ENCODE measurements at regions not wholly inside any gene's neighbourhood (a gene's known extent, or its start where the extent isn't known, plus 50 kb on each side); places are given as distances from the start of the nearest gene placed in this dataset.

DNA sequence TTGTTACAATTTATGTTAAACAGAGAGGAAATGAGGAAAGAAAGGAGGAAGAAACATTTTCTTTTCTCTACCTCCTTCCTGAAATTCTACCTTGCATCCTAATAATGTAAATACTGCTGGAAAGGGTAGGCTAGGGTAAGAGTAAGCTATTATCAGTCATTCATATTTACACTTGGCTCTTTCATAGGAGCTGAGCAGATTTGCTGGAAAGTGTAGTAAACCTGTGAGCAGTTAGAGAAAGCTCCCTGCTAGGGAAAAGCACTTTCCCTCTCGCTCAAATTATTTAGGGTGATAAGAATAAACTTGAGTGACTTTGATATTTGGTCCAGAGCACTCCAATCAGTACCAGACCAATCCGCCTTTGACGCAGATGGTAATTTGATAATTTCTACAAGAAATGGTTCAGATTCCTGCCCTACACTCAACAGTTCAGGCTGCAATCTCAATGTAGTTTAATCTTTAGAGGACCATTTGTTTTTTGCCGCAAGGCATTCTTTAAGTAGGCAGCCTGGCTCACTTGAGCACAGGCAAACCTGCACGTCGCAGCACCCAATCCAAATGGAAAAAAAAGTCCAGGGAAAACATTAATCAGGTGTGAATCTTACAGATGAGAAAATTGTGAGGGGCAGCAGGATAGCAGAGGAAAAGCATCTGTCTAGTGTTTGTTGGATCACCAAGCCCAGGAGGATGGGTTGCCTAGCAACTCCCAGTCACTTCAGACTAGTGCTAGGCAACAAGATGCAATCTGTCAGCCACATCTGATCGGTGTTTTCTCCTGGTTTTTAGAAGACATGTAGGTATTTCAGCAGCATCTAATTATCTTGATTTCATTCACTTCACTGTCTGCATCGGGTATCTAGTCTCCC is 68.6 kb upstream of the KL start:
- no peaks in the 10 kb centered on the region for H3K9me3 ChIP-seq (ENCODE audit: insufficient read depth, low read depth)
- H3K79me2 ChIP-seq (ENCODE audit: low read depth), result no peaks in the 10 kb centered on the region
- ChIA-PET POLR2A (ENCODE audit: unreplicated experiment) (no interaction called here), CTCF (no interaction called here)
- no peaks in the 10 kb centered on the region for H3K36me3 ChIP-seq (ENCODE audit: low read depth)
- BruUV-seq (replicated peaks), result no TSS peak
- H3K27ac ChIP-seq, result no peak overlapping the region
- H4K20me1 ChIP-seq (ENCODE audit: insufficient read depth), result no peaks in the 10 kb centered on the region
- intact Hi-C loops (cut with micrococcal nuclease; ENCODE audit: unreplicated experiment), result no loop called here
- TF ChIP-seq, protein P1, sequence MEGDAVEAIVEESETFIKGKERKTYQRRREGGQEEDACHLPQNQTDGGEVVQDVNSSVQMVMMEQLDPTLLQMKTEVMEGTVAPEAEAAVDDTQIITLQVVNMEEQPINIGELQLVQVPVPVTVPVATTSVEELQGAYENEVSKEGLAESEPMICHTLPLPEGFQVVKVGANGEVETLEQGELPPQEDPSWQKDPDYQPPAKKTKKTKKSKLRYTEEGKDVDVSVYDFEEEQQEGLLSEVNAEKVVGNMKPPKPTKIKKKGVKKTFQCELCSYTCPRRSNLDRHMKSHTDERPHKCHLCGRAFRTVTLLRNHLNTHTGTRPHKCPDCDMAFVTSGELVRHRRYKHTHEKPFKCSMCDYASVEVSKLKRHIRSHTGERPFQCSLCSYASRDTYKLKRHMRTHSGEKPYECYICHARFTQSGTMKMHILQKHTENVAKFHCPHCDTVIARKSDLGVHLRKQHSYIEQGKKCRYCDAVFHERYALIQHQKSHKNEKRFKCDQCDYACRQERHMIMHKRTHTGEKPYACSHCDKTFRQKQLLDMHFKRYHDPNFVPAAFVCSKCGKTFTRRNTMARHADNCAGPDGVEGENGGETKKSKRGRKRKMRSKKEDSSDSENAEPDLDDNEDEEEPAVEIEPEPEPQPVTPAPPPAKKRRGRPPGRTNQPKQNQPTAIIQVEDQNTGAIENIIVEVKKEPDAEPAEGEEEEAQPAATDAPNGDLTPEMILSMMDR (conservative IDR thresholded peaks at IDR 0.05), result no peak
- no peak for TF ChIP-seq EZH2 (IDR thresholded peaks at IDR 0.05; ENCODE audit: low read depth)
- no peaks in the 10 kb centered on the region for H3F3A ChIP-seq (ENCODE audit: insufficient read depth, low read depth)
- no peaks in the 10 kb centered on the region for H3K4me1 ChIP-seq (replicated peaks; ENCODE audit: insufficient read depth)
- H3K27me3 ChIP-seq (ENCODE audit: insufficient read depth, low read depth), result no peaks in the 10 kb centered on the region
- no peak for DNase-seq
- no peaks in the 10 kb centered on the region for H3K9me2 ChIP-seq (ENCODE audit: insufficient read depth)
- no peak overlapping the region for H3K4me3 ChIP-seq
- H3K4me2 ChIP-seq, result no peak overlapping the region
- no peak overlapping the region for H2AFZ ChIP-seq

DNA sequence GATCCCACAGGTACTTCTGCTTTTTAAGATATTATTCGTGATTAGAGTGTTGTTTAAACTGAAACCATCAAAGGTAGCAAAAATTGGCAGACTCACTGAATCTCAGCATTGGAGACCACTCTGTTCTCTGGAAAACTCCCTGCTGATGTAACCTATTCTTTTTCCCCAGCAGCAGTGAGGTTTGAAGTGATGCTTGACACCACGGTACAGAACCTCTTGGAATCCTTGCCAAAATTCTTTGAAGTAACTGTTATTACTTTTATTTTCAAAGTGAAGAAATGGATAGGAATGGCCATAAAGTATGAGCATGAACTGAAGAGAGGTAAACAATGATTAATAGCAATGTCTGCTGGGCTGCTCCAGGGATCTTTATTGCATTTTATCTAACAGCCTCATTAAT is 66.4 kb upstream of the KL start:
- CTCF ChIA-PET, result no interaction called here
- Histone ChIP-seq H4K20me1 (ENCODE audit: insufficient read depth) (no peaks in the 10 kb centered on the region), H3K4me3 (no peak overlapping the region), H3K36me3 (ENCODE audit: low read depth) (no peaks in the 10 kb centered on the region), H2AFZ (no peak overlapping the region), H3K27me3 (ENCODE audit: insufficient read depth, low read depth) (no peaks in the 10 kb centered on the region), H3F3A (ENCODE audit: insufficient read depth, low read depth) (no peaks in the 10 kb centered on the region), H3K9me2 (ENCODE audit: insufficient read depth) (no peaks in the 10 kb centered on the region), H3K27ac (no peak overlapping the region), H3K79me2 (ENCODE audit: low read depth) (no peaks in the 10 kb centered on the region), H3K4me1 (replicated peaks; ENCODE audit: insufficient read depth) (no peaks in the 10 kb centered on the region), H3K4me2 (no peak overlapping the region), H3K9me3 (ENCODE audit: insufficient read depth, low read depth) (no peaks in the 10 kb centered on the region)
- BruUV-seq (replicated peaks), result no TSS peak
- POLR2A ChIA-PET (ENCODE audit: unreplicated experiment), result no interaction called here
- intact Hi-C loops (cut with micrococcal nuclease; ENCODE audit: unreplicated experiment), result no loop called here
- TF ChIP-seq EZH2 (IDR thresholded peaks at IDR 0.05; ENCODE audit: low read depth), result no peak
- TF ChIP-seq, protein P1 (conservative IDR thresholded peaks at IDR 0.05), result no peak
- no peak for DNase-seq

DNA sequence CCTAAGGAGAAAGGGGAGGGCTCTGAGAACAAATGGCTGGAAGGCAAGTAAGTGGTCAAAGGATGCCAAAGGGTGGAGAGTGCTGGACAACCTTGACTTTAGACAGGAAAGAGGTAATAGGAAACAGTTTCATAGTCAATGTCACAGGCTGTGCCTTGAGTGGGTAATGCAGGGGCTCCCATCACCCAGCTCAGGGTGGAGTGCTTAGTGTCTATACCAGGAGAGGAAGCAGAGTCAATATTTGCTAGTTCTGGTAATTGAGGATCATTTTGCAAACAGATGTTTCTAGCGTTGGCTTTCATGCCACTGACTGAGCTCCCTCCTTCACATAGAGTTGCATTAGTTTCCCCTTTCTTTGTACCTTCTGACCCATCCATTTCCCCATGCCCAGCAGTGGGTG is 64.6 kb upstream of the KL start:
- Histone ChIP-seq H3K36me3 (ENCODE audit: low read depth) (no peaks in the 10 kb centered on the region), H4K20me1 (ENCODE audit: insufficient read depth) (no peaks in the 10 kb centered on the region), H3K9me3 (ENCODE audit: insufficient read depth, low read depth) (no peaks in the 10 kb centered on the region), H3K9me2 (ENCODE audit: insufficient read depth) (no peaks in the 10 kb centered on the region), H3K4me2 (no peak overlapping the region), H2AFZ (no peak overlapping the region), H3F3A (ENCODE audit: insufficient read depth, low read depth) (no peaks in the 10 kb centered on the region), H3K27ac (no peak overlapping the region), H3K4me3 (no peak overlapping the region), H3K27me3 (ENCODE audit: insufficient read depth, low read depth) (no peaks in the 10 kb centered on the region), H3K4me1 (replicated peaks; ENCODE audit: insufficient read depth) (no peaks in the 10 kb centered on the region), H3K79me2 (ENCODE audit: low read depth) (no peaks in the 10 kb centered on the region)
- TF ChIP-seq, protein P1 (conservative IDR thresholded peaks at IDR 0.05), result no peak
- TF ChIP-seq EZH2 (IDR thresholded peaks at IDR 0.05; ENCODE audit: low read depth), result no peak
- DNase-seq, result no peak
- BruUV-seq (replicated peaks), result no TSS peak
- POLR2A ChIA-PET (ENCODE audit: unreplicated experiment), result no interaction called here
- CTCF ChIA-PET, result no interaction called here
- intact Hi-C loops (cut with micrococcal nuclease; ENCODE audit: unreplicated experiment), result no loop called here
